ENCODE measurements at regions not wholly inside any gene's neighbourhood (a gene's known extent, or its start where the extent isn't known, plus 50 kb on each side); places are given as distances from the start of the nearest gene placed in this dataset.

DNA sequence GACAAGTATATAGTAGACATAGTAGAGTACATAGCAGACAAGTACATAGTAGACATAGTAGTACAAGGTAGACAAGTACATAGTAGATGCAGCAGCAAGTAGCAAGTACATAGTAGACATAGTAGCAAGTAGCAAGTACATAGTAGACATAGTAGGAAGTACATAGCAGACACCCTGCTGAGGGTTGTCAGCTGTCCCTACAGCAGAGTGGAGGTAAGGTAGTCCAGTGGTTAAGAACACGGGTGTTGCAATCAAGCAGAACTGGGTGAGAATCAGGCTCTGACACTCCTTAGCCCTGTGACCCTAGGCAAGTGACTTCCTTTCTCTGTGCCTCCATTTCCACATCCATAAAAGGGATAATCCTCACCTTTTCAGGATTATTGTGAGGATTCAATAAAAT is 94.7 kb downstream of the NOG start:
- TF ChIP-seq, protein P1, sequence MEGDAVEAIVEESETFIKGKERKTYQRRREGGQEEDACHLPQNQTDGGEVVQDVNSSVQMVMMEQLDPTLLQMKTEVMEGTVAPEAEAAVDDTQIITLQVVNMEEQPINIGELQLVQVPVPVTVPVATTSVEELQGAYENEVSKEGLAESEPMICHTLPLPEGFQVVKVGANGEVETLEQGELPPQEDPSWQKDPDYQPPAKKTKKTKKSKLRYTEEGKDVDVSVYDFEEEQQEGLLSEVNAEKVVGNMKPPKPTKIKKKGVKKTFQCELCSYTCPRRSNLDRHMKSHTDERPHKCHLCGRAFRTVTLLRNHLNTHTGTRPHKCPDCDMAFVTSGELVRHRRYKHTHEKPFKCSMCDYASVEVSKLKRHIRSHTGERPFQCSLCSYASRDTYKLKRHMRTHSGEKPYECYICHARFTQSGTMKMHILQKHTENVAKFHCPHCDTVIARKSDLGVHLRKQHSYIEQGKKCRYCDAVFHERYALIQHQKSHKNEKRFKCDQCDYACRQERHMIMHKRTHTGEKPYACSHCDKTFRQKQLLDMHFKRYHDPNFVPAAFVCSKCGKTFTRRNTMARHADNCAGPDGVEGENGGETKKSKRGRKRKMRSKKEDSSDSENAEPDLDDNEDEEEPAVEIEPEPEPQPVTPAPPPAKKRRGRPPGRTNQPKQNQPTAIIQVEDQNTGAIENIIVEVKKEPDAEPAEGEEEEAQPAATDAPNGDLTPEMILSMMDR (conservative IDR thresholded peaks at IDR 0.05; ENCODE audit: low read depth, low read length), result no peak
- no peak for DNase-seq (ENCODE audit: low read depth)
- no peak overlapping the region for H3K4me3 ChIP-seq (ENCODE audit: low read depth, low read length)

DNA sequence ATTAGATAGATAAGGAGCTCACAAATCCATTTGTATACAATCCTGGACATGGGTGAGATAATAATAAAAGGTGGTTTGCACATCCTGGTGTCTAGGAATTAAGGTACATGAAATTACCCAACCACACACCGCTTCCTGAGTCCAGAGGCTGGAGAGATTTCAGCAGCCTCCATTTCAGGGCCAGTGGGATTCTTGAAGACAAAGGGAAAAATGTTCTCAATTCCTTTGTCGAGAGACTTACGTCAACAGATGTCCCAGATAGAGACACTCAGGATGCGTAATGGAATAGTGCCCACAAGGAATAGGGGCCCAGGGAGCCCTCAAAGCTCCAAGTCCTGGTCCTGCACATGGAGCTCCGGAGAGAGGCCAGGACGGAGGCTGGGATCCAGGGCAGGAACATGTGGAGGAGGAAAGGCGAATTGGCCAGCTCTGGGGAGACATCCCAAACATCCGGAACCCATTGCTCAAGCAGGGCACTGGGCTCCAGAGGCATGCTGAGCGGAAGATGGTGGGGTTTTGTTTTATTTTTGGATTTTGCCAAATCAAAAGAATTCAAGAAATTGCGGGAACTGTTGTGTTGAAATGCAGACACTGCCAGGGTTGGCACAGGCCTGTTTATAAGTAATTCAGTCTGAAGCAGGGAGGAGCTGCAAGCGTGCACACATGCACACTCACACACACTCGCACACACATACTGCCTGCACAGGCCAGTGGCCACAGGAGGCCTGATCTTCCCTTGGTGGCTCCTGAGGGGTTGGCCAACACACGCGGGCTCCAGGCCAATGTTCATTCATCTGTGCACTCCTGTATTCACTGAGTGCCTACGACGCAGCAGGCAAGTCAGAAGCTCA is 97.2 kb downstream of the NOG start:
- TF ChIP-seq, protein P1 (conservative IDR thresholded peaks at IDR 0.05; ENCODE audit: low read depth, low read length), result no peak
- peak; percentile 84 for DNase-seq (ENCODE audit: low read depth)
- no peak overlapping the region for H3K4me3 ChIP-seq (ENCODE audit: low read depth, low read length)

DNA sequence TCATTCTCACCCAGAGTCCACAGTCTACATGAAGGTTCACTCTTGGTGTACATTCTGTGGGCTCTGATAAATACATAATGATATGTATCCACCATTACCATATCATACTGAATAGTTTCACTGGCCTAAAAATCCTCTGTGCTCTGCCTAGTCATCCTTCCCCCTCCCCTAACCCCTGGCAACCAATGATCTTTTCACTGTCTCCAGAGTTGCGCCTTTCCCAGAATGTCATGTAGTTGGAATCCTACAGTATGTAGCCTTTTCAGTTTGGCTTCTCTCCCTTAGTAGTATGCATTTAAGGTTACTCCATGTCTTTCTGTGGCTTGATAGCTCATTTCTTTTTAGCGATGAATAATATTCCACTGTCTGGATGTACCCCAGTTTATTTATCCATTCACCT is 101.3 kb downstream of the NOG start:
- no peak for DNase-seq (ENCODE audit: low read depth)
- TF ChIP-seq, protein P1 (conservative IDR thresholded peaks at IDR 0.05; ENCODE audit: low read depth, low read length), result no peak
- H3K4me3 ChIP-seq (ENCODE audit: low read depth, low read length), result no peak overlapping the region

DNA sequence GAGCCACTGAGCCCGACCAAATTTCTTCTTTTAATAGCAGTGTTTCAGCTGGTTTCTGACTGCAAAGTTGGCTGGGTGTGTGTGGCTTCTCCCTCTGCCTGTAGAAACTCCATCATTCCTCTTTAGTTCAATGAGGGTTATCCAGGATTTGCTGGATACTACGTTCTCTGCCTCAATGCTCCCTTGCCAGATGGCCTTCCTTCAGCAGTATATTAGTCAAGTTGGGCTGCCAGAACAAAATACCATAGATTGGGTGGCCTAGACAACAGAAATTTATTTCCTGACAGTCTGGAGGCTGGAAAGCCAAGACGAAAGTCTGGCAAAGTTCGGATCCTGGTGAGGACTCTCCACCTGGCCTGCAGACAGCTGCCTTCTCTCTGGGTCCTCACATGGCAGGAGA is 103.7 kb downstream of the NOG start:
- DNase-seq (ENCODE audit: low read depth), result no peak
- TF ChIP-seq, protein P1 (conservative IDR thresholded peaks at IDR 0.05; ENCODE audit: low read depth, low read length), result no peak
- H3K4me3 ChIP-seq (ENCODE audit: low read depth, low read length), result no peak overlapping the region

DNA sequence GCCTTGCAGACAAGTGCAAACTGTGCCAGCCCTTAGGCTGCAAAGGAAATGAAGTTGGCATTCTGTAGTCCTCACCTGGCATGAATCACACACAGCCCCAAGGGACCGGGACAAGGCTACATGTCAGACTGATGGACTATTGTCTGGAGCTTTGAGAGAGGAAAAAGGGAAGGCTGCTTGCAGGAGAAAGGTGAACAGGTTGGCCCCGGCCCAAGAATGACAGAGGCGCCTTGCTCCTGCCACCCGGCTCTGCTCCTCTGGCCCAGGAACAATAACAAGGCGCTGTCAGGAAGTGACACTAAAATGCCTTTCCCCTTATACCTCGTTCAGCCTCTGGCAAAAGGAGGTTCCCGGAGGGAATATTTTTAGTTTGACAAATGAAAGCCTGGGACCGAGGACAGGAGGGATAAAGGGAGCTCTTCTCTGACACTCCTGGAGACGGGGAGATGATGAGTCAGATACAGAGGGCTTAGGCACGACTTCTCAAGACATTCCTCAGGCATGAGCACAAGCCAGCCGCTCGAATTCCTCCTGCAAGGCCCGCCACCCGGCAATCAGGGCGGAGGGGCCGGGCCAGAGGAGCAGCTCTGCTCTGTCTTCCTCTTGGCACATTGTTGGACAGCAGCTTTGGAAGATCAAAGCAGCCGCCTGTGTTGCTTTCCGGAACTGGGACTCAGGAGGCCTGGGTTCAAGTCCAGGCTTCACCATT is 105.8 kb downstream of the NOG start:
- peak overlapping the region; percentile 28 for H3K4me3 ChIP-seq (ENCODE audit: low read depth, low read length)
- TF ChIP-seq, protein P1 (conservative IDR thresholded peaks at IDR 0.05; ENCODE audit: low read depth, low read length), result no peak
- peak; percentile 95 for DNase-seq (ENCODE audit: low read depth)

DNA sequence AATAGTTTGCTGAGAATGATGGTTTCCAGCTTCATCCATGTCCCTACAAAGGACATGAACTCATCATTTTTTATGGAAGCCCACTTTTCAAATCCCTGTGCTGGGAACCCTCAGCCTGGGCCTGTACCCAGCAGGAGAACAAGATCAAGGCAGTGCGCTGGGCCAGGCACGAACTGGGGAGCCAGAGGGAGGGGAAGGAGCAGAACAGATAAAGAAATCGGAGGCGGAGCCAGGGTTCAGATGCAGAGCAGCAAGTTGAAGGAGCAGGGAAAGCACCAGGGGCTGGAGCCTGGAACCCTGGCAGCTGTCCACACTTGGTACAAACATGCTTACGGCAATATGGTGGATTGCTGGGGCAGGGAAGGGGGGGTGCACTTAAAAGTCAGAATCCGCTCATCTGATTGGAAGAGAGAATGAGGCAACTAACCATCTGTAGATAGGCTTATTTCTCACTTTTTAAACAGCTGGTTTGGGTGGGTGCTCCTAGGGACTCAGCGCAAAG is 107.5 kb downstream of the NOG start:
- H3K4me3 ChIP-seq (ENCODE audit: low read depth, low read length), result no peak overlapping the region
- DNase-seq (ENCODE audit: low read depth), result no peak
- TF ChIP-seq, protein P1 (conservative IDR thresholded peaks at IDR 0.05; ENCODE audit: low read depth, low read length), result no peak

All from epithelial cell of proximal tubule (primary cell).